ENCODE measurements at regions not wholly inside any gene's neighbourhood (a gene's known extent, or its start where the extent isn't known, plus 50 kb on each side); places are given as distances from the start of the nearest gene placed in this dataset.
A peak's percentile ranks its signal among the peaks of the same experiment; 100 is the strongest.

DNA sequence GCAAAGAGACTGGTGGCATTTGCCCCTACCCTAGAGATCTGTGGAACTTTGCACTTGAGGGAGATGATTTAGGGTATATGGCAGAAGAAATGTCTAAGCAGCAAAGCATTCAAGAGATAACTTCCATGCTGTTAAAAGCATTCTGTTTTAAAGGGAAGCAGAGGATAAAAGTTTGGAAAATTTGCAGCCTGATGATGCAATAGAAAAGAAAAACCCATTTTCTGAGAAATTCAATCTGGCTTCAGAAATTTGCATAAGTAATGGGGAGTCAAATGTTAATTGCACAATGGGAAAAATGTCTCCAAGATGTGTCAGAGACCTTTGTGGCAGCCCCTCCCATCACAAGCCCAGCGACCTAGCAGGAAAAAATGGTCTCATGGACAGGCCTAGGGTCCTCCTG, 361.7 kb downstream of the ANKRD7 start:
- TF ChIP-seq, protein P1, sequence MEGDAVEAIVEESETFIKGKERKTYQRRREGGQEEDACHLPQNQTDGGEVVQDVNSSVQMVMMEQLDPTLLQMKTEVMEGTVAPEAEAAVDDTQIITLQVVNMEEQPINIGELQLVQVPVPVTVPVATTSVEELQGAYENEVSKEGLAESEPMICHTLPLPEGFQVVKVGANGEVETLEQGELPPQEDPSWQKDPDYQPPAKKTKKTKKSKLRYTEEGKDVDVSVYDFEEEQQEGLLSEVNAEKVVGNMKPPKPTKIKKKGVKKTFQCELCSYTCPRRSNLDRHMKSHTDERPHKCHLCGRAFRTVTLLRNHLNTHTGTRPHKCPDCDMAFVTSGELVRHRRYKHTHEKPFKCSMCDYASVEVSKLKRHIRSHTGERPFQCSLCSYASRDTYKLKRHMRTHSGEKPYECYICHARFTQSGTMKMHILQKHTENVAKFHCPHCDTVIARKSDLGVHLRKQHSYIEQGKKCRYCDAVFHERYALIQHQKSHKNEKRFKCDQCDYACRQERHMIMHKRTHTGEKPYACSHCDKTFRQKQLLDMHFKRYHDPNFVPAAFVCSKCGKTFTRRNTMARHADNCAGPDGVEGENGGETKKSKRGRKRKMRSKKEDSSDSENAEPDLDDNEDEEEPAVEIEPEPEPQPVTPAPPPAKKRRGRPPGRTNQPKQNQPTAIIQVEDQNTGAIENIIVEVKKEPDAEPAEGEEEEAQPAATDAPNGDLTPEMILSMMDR (IDR thresholded peaks at IDR 0.05; ENCODE audit: low read depth, low read length, poor library complexity, severe bottlenecking) = no peak
- no peak for TF ChIP-seq EZH2phosphoT487 (IDR thresholded peaks at IDR 0.05; ENCODE audit: borderline replicate concordance, low read length)

DNA sequence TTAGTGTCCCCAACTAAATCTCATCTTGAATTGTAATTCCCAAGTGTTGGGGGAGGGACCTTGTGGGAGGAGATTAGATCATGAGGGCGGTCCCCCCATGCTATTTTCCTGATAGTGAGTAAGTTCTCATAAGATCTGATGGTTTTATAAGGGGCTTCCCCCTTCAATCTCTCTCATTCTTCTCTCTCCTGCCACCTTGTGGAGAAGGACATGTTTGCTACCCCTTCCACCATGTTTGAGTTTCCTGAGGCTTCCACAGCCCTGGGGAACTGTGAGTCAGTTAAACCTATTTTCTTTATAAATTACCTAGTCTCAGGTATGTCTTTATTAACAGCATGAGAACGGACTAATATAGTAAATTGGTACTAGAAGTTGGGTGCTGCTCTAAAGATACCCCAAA, 365.6 kb downstream of the ANKRD7 start:
- Histone ChIP-seq H3K79me2 (ENCODE audit: control insufficient read depth, low read length) (no peaks in the 10 kb centered on the region), H3K9me3 (ENCODE audit: control insufficient read depth, insufficient read depth, low read length) (0 out of 2 replicates have a peak, but pooled peaks cover 6% of the 10 kb centered on the region)

More for the DNA sequence above, 361.7 kb downstream of the ANKRD7 start:
- H3K4me2 ChIP-seq (ENCODE audit: low read length) = no peak overlapping the region
- 0 out of 2 replicates have a peak, but pooled peaks cover 6% of the 10 kb centered on the region for H3K9me3 ChIP-seq (ENCODE audit: control insufficient read depth, insufficient read depth, low read length)
- H4K20me1 ChIP-seq (ENCODE audit: control insufficient read depth, insufficient read depth, low read depth, low read length) = no peaks in the 10 kb centered on the region
- no peaks in the 10 kb centered on the region for H3K79me2 ChIP-seq (ENCODE audit: control insufficient read depth, low read length)
- no peaks in the 10 kb centered on the region for H3K36me3 ChIP-seq (ENCODE audit: control insufficient read depth, low read length)
- no peaks in the 10 kb centered on the region for H3K4me1 ChIP-seq (ENCODE audit: control insufficient read depth, low read length)
- no peaks in the 10 kb centered on the region for H3F3A ChIP-seq (ENCODE audit: control insufficient read depth, insufficient read depth)
- H3K9me2 ChIP-seq (replicated peaks; ENCODE audit: control insufficient read depth, low read length) = no peaks in the 10 kb centered on the region
- H3K27me3 ChIP-seq (ENCODE audit: control insufficient read depth, low read length) = no peaks in the 10 kb centered on the region
- H3K27ac ChIP-seq (ENCODE audit: low read depth, low read length) = no peak overlapping the region
- no peak overlapping the region for H3K4me3 ChIP-seq (ENCODE audit: low read length)

DNA sequence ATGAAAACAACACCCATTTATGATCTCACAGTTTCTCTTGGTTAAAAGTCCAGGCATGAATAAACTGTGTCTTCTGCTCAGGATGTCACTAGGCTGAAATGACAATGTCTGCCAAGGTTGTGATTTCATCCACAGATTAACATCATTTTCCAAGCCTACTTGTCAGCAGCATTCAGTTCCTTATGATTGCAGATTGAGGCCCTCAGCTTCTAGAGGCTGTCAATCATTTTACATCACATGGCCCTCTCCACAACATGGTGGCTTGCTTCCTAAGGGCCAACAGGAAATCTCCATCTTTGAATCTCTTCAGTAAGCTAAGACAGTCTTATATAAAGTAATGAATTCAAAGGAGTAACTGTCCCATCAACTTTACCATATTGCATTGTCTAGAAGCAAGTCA, 377.6 kb downstream of the ANKRD7 start:
- Histone ChIP-seq H3F3A (ENCODE audit: control insufficient read depth, insufficient read depth) (no peaks in the 10 kb centered on the region), H3K36me3 (ENCODE audit: control insufficient read depth, low read length) (no peaks in the 10 kb centered on the region), H3K9me2 (replicated peaks; ENCODE audit: control insufficient read depth, low read length) (no peaks in the 10 kb centered on the region), H3K4me3 (ENCODE audit: low read length) (no peak overlapping the region), H3K27ac (ENCODE audit: low read depth, low read length) (no peak overlapping the region), H4K20me1 (ENCODE audit: control insufficient read depth, insufficient read depth, low read depth, low read length) (no peaks in the 10 kb centered on the region), H3K27me3 (ENCODE audit: control insufficient read depth, low read length) (no peaks in the 10 kb centered on the region), H3K9me3 (ENCODE audit: control insufficient read depth, insufficient read depth, low read length) (no peaks in the 10 kb centered on the region), H3K4me1 (ENCODE audit: control insufficient read depth, low read length) (no peaks in the 10 kb centered on the region), H3K4me2 (ENCODE audit: low read length) (no peak overlapping the region), H3K79me2 (ENCODE audit: control insufficient read depth, low read length) (no peaks in the 10 kb centered on the region)
- TF ChIP-seq EZH2phosphoT487 (IDR thresholded peaks at IDR 0.05; ENCODE audit: borderline replicate concordance, low read length) = no peak
- TF ChIP-seq, protein P1 (IDR thresholded peaks at IDR 0.05; ENCODE audit: low read depth, low read length, poor library complexity, severe bottlenecking) = no peak

More for the DNA sequence above, 365.6 kb downstream of the ANKRD7 start:
- Histone ChIP-seq H3K27me3 (ENCODE audit: control insufficient read depth, low read length) (no peaks in the 10 kb centered on the region), H4K20me1 (ENCODE audit: control insufficient read depth, insufficient read depth, low read depth, low read length) (no peaks in the 10 kb centered on the region), H3K4me1 (ENCODE audit: control insufficient read depth, low read length) (no peaks in the 10 kb centered on the region), H3K36me3 (ENCODE audit: control insufficient read depth, low read length) (no peaks in the 10 kb centered on the region), H3K4me3 (ENCODE audit: low read length) (no peak overlapping the region), H3K27ac (ENCODE audit: low read depth, low read length) (no peak overlapping the region), H3F3A (ENCODE audit: control insufficient read depth, insufficient read depth) (no peaks in the 10 kb centered on the region), H3K9me2 (replicated peaks; ENCODE audit: control insufficient read depth, low read length) (no peaks in the 10 kb centered on the region), H3K4me2 (ENCODE audit: low read length) (no peak overlapping the region)
- TF ChIP-seq, protein P1 (IDR thresholded peaks at IDR 0.05; ENCODE audit: low read depth, low read length, poor library complexity, severe bottlenecking) = peak; percentile 73
- no peak for TF ChIP-seq EZH2phosphoT487 (IDR thresholded peaks at IDR 0.05; ENCODE audit: borderline replicate concordance, low read length)

All from DOHH2 (cell line).